H1 (cell line): ENCODE measurements at regions not wholly inside any gene's neighbourhood (a gene's known extent, or its start where the extent isn't known, plus 50 kb on each side); places are given as distances from the start of the nearest gene placed in this dataset.

Experiments
- CTCF ChIA-PET: fragments of 300-600 bp; sonication (Branson Sonifier 250); formaldehyde crosslinking; loops from one replicate; lab custom pipeline; 2021; ENCODE audit not compliant: partially characterized antibody; lab: Charles Lee
- POLR2A ChIA-PET: fragments of 300-600 bp; sonication (Branson Sonifier 250); formaldehyde crosslinking; loops from one replicate; lab custom pipeline; 2021; ENCODE audit warnings: inconsistent platforms; ENCODE audit not compliant: partially characterized antibody; lab: Charles Lee
- DNase-seq, 2 experiments: peaks; one replicate each; pipeline versions ENCODE4 v3.0.0 to v3.0.0-alpha.2; 2010 to 2022; ENCODE audit warnings: low spot score in 2 of 2, low read depth in 1 of 2, mixed read lengths in 1 of 2
- FAIRE-seq: peaks from 2 replicates; lab custom pipeline; 2011; peaks lifted over from hg19 to GRCh38; lab: Jason Lieb, UNC
- H2AFZ ChIP-seq: 2 replicates; pipeline ENCODE4 v1.8.1; 2012; ENCODE audit warnings: low read length, inconsistent platforms
- H2AK5ac ChIP-seq: 2 replicates; pipeline ENCODE4 v1.6.1; 2013; ENCODE audit warnings: low read depth, low read length
- H2BK120ac ChIP-seq: replicated peaks from 2 replicates; pipeline ENCODE3; 2013; ENCODE audit warnings: low read depth, low read length, inconsistent platforms
- H2BK12ac ChIP-seq: 2 replicates; pipeline ENCODE4 v1.6.1; 2013; ENCODE audit warnings: low read depth, low read length
- H2BK15ac ChIP-seq: 2 replicates; pipeline ENCODE4 v1.6.1; 2013; ENCODE audit warnings: low read length
- H2BK20ac ChIP-seq: 2 replicates; pipeline ENCODE4 v1.6.1; 2013; ENCODE audit warnings: low read length
- H2BK5ac ChIP-seq: 2 replicates; pipeline ENCODE4 v1.6.1; 2013; ENCODE audit warnings: low read depth, low read length
- H3K14ac ChIP-seq: 2 replicates; pipeline ENCODE4 v1.6.1; 2013; ENCODE audit warnings: inconsistent platforms; ENCODE audit not compliant: insufficient read length
- H3K18ac ChIP-seq: 2 replicates; pipeline ENCODE4 v1.6.1; 2013; ENCODE audit warnings: low read length; ENCODE audit errors: extremely low read depth
- H3K23ac ChIP-seq: 2 replicates; pipeline ENCODE4 v1.6.1; 2013; ENCODE audit warnings: inconsistent platforms; ENCODE audit not compliant: insufficient read length
- H3K23me2 ChIP-seq: 2 replicates; pipeline ENCODE4 v1.6.1; 2013; ENCODE audit warnings: low read depth, low read length
- H3K27ac ChIP-seq: 2 replicates; pipeline ENCODE4 v1.6.1; 2011; ENCODE audit warnings: low read depth, low read length, inconsistent platforms
- H3K27me3 ChIP-seq, 4 experiments: replicated peaks in 1 of 4; 1 replicate in 1 of 4; 2 replicates in 3 of 4; pipeline versions ENCODE4 v1.6.1 to v1.8.1; 2011 to 2013; ENCODE audit warnings: low read length in 3 of 4, mild to moderate bottlenecking in 3 of 4, inconsistent platforms in 2 of 4, mixed read lengths in 2 of 4, moderate library complexity in 1 of 4; ENCODE audit not compliant: control insufficient read depth in 3 of 4, insufficient read depth in 3 of 4; ENCODE audit errors: extremely low read depth in 1 of 4
- H3K36me3 ChIP-seq, 4 experiments: 2 replicates each; pipeline versions ENCODE4 v1.6.1 to v1.8.1; 2011 to 2013; ENCODE audit warnings: mild to moderate bottlenecking in 4 of 4, low read length in 3 of 4, moderate library complexity in 2 of 4, control low read depth in 1 of 4, inconsistent platforms in 1 of 4; ENCODE audit not compliant: insufficient read depth in 4 of 4, control insufficient read depth in 2 of 4
- H3K4ac ChIP-seq: replicated peaks from 2 replicates; pipeline ENCODE3; 2013; ENCODE audit warnings: low read length, low read depth, mixed read lengths, inconsistent platforms; ENCODE audit not compliant: insufficient read length
- H3K4me1 ChIP-seq, 4 experiments: replicated peaks in 1 of 4; 1 replicate in 1 of 4; 2 replicates in 3 of 4; pipeline versions ENCODE4 v1.6.1 to v1.8.1; 2011 to 2013; ENCODE audit warnings: low read length in 3 of 4, inconsistent platforms in 2 of 4, mixed read lengths in 1 of 4; ENCODE audit not compliant: insufficient read depth in 4 of 4, control insufficient read depth in 3 of 4
- H3K4me2 ChIP-seq, 2 experiments: 2 replicates each; pipeline versions ENCODE4 v1.6.1 to v1.8.1; 2011 to 2013; ENCODE audit warnings: low read depth in 2 of 2, low read length in 2 of 2, control low read depth in 1 of 2, inconsistent platforms in 1 of 2, mild to moderate bottlenecking in 1 of 2; ENCODE audit not compliant: insufficient read depth in 1 of 2
- H3K4me3 ChIP-seq, 4 experiments: fragments of 200-600, 300-600 bp in 1 of 4; sonication (generic), shearing (Covaris generic), sonication (Bioruptor Twin) in 1 of 4; 2 replicates each; pipeline versions ENCODE4 v1.5.1 to v1.8.1; 2011 to 2016; ENCODE audit warnings: low read length in 4 of 4, low read depth in 3 of 4, control low read depth in 2 of 4, inconsistent platforms in 2 of 4, mild to moderate bottlenecking in 2 of 4, mixed read lengths in 1 of 4, moderate library complexity in 1 of 4; ENCODE audit not compliant: insufficient read depth in 2 of 4; ENCODE audit errors: extremely low read depth in 1 of 4
- H3K56ac ChIP-seq: replicated peaks from 2 replicates; pipeline ENCODE3; 2013; ENCODE audit warnings: low read depth, mild to moderate bottlenecking, mixed read lengths, low read length, inconsistent platforms; ENCODE audit not compliant: insufficient read length
- H3K79me1 ChIP-seq: 2 replicates; pipeline ENCODE4 v1.6.1; 2013; ENCODE audit warnings: low read depth, low read length, control low read depth
- H3K79me2 ChIP-seq, 2 experiments: 2 replicates each; pipeline versions ENCODE4 v1.6.1 to v1.8.1; 2012 to 2013; ENCODE audit warnings: low read length in 2 of 2, mild to moderate bottlenecking in 2 of 2, inconsistent platforms in 1 of 2; ENCODE audit not compliant: insufficient read depth in 2 of 2, control insufficient read depth in 1 of 2
- H3K9ac ChIP-seq, 4 experiments: replicated peaks in 1 of 4; 1 replicate in 1 of 4; 2 replicates in 3 of 4; pipeline versions ENCODE4 v1.6.1 to v1.8.1; 2011 to 2013; ENCODE audit warnings: low read depth in 3 of 4, low read length in 3 of 4, control low read depth in 2 of 4, mild to moderate bottlenecking in 2 of 4, moderate library complexity in 2 of 4, inconsistent platforms in 1 of 4; ENCODE audit errors: extremely low read depth in 1 of 4
- H3K9me3 ChIP-seq, 2 experiments: 2 replicates each; pipeline versions ENCODE4 v1.6.1 to v1.8.1; 2012 to 2013; ENCODE audit warnings: mild to moderate bottlenecking in 2 of 2, moderate library complexity in 2 of 2, control low read depth in 1 of 2, inconsistent platforms in 1 of 2, low read depth in 1 of 2, low read length in 1 of 2, mixed read lengths in 1 of 2; ENCODE audit not compliant: insufficient read depth in 2 of 2
- H4K20me1 ChIP-seq, 2 experiments: replicated peaks in 1 of 2; 2 replicates each; pipeline versions ENCODE3 to v1.8.1; 2011 to 2013; ENCODE audit warnings: inconsistent platforms in 2 of 2, low read length in 2 of 2, mild to moderate bottlenecking in 1 of 2; ENCODE audit not compliant: insufficient read depth in 2 of 2, control insufficient read depth in 1 of 2
- H4K5ac ChIP-seq: 2 replicates; pipeline ENCODE4 v1.6.1; 2013; ENCODE audit warnings: low read length, low read depth, mixed read lengths, inconsistent platforms; ENCODE audit not compliant: insufficient read length
- H4K8ac ChIP-seq: 2 replicates; pipeline ENCODE4 v1.8.0; 2013; ENCODE audit warnings: mild to moderate bottlenecking, moderate library complexity, low read length, inconsistent platforms; ENCODE audit not compliant: insufficient read depth; ENCODE audit errors: extremely low read depth
- H4K91ac ChIP-seq: replicated peaks from 2 replicates; pipeline ENCODE3; 2013; ENCODE audit warnings: low read length, mixed read lengths, inconsistent platforms; ENCODE audit not compliant: insufficient read length
- BCL11A ChIP-seq, 2 experiments: IDR thresholded peaks; one replicate each; pipeline ENCODE4 v1.6.1; 2011; ENCODE audit warnings: low read depth in 2 of 2, low read length in 2 of 2, mild to moderate bottlenecking in 2 of 2
- WGBS, 2 experiments: shearing (Covaris generic) in 1 of 2; methylation state at CpG; one replicate each; pipeline versions ENCODE4 v1.1.6 to v1.1.7; 2013 to 2015; ENCODE audit warnings: low lambda C conversion rate in 2 of 2, mixed read lengths in 2 of 2, inconsistent platforms in 1 of 2, low coverage in 1 of 2, missing lambda C conversion rate in 1 of 2; ENCODE audit not compliant: insufficient replicate concordance in 2 of 2, insufficient coverage in 1 of 2, insufficient read length in 1 of 2; ENCODE audit errors: extremely low coverage in 1 of 2, missing lambda C conversion rate in 1 of 2; 5-methylcytosine and 5-hydroxymethylcytosine counted together

DNA sequence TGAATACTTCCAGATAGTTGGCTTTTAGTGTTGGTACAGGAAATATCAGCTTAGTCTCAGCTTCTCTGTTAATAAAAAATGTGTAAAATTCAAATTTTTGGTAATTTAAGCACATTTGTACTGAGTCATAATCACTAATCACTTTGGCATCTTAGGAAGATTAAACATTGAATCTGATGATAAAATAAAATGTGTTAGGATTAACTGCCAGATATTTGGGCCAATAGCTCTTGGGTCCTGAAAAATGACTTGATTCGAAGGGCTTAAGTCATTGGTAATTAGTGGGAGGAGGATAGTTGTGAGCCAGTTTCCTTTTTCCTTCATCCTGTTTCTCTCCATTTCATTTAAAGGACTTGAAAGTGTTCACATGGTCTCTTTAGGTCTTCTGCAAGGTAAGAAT is 426.1 kb downstream of the RFPL4B start:
- no peak overlapping the region for H2BK20ac ChIP-seq
- H3K23me2 ChIP-seq, result no peaks in the 10 kb centered on the region
- no peaks in the 10 kb centered on the region for H4K20me1 ChIP-seq
- DNase-seq, result no peak
- no peak overlapping the region for H4K91ac ChIP-seq
- no peak overlapping the region for H2BK15ac ChIP-seq
- H3K9ac ChIP-seq, result no peak overlapping the region
- no peaks in the 10 kb centered on the region for H3K4me1 ChIP-seq
- no peaks in the 10 kb centered on the region for H3K79me1 ChIP-seq
- H4K5ac ChIP-seq, result no peak overlapping the region
- H2AK5ac ChIP-seq, result no peak overlapping the region
- no peaks in the 10 kb centered on the region for H3K27me3 ChIP-seq
- POLR2A ChIA-PET, result no interaction called here
- H3K79me2 ChIP-seq, result no peaks in the 10 kb centered on the region
- no peak for FAIRE-seq
- no peak overlapping the region for H3K56ac ChIP-seq
- no peak overlapping the region for H2BK5ac ChIP-seq
- H3K27ac ChIP-seq, result no peak overlapping the region
- no peak overlapping the region for H2AFZ ChIP-seq
- H3K4me2 ChIP-seq, result no peak overlapping the region
- H3K18ac ChIP-seq, result no peak overlapping the region
- no peak overlapping the region for H3K4ac ChIP-seq
- H3K9me3 ChIP-seq, result no peaks in the 10 kb centered on the region
- TF ChIP-seq BCL11A (IDR thresholded peaks at IDR 0.05; ENCODE audit: low read depth in 2 of 2, low read length in 2 of 2), result no peak
- no peak overlapping the region for H3K23ac ChIP-seq
- no peaks in the 10 kb centered on the region for H3K36me3 ChIP-seq
- no peak overlapping the region for H2BK120ac ChIP-seq
- no peak overlapping the region for H4K8ac ChIP-seq
- WGBS, 2 experiments, result 0% methylated on average over 1 of the region's 1 CpG; no CpG with 5 or more reads in 1 of the 2 experiments
- no peak overlapping the region for H3K14ac ChIP-seq
- no peak overlapping the region for H3K4me3 ChIP-seq
- CTCF ChIA-PET, result no interaction called here
- H2BK12ac ChIP-seq, result no peak overlapping the region
